ENCODE measurements at regions not wholly inside any gene's neighbourhood (a gene's known extent, or its start where the extent isn't known, plus 50 kb on each side); places are given as distances from the start of the nearest gene placed in this dataset.

DNA sequence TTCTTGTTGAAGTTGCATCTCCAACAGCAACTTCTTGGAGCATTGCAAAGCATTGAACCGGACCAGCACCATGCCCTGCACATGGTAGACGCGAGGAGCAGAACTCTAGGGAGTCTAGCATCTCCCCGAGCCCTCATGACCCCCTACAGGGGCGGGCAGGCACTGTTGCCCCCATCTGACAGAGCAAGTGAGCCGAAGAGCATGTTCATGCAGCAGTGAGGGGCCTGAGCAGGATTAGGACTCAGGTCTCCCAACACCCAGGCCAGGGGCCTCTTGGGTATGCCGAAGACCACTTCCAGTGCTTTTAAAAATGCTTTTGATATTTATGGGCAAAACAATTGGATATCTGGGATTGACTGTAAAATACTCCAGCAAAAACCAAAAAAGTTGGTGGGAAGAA, 163.3 kb downstream of the TFCP2L1 start:
- no peak for DNase-seq (ENCODE audit: low read depth)
- in situ Hi-C loops (cut with HindIII; ENCODE audit: low pct_unique_long_range_greater_than_20kb, low sequenced_read_pairs), result no loop called here

DNA sequence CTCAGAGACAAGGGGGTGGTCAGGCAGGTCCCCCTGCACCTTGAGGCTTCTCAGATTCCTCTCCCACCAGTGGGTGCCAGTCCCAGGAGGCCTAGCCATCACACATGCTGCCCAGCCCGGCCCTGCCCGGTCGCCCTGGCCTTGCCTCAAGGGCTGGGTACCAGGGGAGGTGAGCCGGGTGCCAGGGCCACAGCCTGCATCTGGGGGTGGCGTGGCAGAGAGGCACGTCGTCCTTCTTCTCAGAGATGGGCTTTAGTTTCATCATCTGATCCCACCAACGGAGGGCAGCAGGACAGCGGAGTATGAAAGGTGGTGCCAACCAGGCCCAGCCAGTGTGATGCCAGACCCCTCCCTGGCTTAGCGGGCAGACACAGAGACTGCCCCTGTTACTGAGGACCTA, 161.7 kb downstream of the TFCP2L1 start:
- no peak for DNase-seq (ENCODE audit: low read depth)
- in situ Hi-C loops (cut with HindIII; ENCODE audit: low pct_unique_long_range_greater_than_20kb, low sequenced_read_pairs), result no loop called here

DNA sequence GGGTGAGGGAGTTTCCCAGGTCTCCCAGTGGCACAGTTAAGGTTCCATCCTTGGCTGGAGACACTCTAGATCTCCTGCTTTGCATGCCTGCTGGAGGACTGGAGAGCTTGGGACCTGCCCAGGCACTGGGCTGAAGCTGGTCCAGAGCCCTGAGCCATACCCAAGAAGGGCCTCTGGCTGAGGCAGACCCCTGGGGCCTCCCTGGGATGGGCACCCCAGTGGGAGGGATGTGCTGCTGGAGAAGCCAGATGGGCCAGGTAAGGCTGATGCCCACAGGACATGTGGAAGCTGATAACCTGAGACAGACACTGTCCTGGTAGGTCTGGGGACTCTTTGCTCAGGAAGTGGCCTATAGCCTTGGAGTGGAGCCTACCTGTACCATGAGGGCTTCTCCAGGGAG, 160.7 kb downstream of the TFCP2L1 start:
- in situ Hi-C loops (cut with HindIII; ENCODE audit: low pct_unique_long_range_greater_than_20kb, low sequenced_read_pairs), result no loop called here
- DNase-seq (ENCODE audit: low read depth), result no peak

DNA sequence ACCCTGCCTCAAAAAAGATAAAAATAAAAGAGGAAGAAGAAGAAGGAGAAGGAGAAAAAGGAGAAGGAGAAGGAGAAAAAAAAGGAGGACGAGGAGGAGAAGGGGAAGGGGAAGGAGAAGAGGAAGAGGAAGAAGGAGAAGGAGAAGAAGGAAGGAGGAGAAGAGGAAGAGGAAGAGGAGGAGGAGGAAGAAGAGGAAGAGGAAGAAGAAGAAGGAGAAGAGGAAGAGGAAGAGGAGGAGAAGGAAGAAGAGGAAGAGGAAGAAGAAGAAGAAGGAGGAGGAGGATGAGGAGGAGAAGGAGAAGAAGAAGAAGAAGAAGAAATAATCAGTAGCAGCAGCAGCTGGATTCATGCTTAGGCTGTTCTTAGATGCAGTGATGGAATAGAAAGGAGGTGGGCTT, 159.7 kb downstream of the TFCP2L1 start:
- in situ Hi-C loops (cut with HindIII; ENCODE audit: low pct_unique_long_range_greater_than_20kb, low sequenced_read_pairs), result no loop called here
- no peak for DNase-seq (ENCODE audit: low read depth)

DNA sequence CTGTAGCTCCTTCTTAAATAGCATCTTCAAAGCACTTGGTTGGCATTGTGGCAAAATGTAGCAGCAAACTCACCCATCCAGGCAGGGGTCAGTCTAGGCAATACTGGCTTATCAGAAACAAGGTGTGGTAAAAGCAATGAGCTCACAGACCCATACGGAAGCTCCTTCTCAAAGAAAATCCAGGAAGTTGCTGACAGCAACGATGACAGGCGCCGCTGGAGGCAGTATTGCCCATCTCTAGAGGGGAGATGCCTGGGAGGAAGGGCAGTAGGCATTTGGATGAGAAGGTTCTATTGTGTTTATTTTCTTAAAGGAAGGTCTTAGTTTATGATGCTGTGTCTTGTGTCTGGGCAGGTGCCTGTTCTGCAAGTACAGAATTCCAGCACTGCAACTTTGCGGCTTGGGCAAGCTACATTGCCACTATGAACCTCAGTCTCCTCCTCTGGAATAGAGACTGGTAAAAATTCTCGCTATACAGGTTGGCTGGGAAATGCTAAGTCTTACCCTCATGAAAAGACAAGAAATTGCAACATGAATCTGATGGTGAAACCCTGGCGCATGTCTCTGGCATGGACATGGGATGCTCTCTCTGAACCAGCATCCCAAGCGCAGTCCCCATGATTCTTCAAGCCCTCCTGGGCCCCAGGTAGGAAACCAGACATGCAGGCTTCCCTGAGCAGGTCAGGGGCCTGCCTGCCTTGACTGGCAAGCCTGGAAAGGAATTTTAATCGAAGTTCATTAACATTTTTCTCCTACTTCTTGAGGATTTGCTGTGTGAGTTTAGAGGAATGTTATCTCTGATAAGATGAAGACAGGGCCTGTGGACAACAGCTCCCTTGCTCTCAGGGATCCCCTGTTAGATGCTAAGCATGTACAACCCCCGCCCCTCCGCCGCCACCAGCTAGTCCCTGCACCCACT, 156.0 kb downstream of the TFCP2L1 start:
- DNase-seq (ENCODE audit: low read depth), result peak; percentile 72
- in situ Hi-C loops (cut with HindIII; ENCODE audit: low pct_unique_long_range_greater_than_20kb, low sequenced_read_pairs), result no loop called here

DNA sequence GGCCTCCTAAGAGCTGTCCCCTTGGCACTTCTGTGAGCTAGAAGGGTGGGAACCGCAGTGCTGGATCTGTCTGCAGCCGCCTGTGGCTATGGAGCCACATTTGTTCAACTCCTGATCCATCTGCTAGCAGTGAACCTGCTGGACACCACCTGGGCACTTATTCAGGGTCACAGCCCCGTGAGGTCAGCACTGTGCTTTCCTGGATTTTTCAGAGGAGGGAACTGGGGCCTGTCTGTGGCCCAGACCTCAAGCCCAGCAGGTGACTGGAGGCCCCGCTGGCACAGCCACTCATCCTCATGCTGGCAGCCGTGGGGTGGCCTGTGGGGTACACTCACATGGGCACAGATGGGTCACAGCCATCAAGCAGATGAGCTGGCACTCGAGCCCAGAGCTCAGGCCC, 155.3 kb downstream of the TFCP2L1 start:
- in situ Hi-C loops (cut with HindIII; ENCODE audit: low pct_unique_long_range_greater_than_20kb, low sequenced_read_pairs), result no loop called here
- DNase-seq (ENCODE audit: low read depth), result no peak

DNA sequence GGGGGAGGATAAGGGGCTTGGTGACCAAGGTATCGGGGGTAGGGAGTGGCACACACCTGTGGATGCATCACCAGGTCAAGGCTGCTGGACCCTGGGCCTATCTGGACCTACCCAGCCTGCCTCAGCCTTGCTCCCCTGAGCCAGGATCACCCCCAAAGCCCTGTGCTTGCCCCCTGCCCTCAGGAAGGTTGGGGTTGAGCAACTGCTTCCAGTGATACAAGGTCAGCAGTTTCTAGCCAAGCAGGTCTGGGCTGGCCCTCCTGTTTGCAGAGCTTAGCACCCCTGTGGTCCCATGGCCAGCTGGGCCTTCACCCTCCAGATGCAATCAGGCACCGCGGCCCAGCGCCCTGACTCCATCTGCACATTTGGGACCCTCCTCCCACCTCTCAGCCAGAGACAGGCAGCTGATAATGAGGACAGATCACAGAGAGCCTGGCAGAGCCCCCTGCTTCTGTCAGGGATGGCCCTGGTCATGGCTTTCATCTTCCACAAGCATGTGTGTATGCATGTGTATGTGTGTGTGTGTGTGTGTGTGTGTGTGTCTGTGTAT, 154.6 kb downstream of the TFCP2L1 start:
- no peak for DNase-seq (ENCODE audit: low read depth)
- in situ Hi-C loops (cut with HindIII; ENCODE audit: low pct_unique_long_range_greater_than_20kb, low sequenced_read_pairs), result no loop called here

DNA sequence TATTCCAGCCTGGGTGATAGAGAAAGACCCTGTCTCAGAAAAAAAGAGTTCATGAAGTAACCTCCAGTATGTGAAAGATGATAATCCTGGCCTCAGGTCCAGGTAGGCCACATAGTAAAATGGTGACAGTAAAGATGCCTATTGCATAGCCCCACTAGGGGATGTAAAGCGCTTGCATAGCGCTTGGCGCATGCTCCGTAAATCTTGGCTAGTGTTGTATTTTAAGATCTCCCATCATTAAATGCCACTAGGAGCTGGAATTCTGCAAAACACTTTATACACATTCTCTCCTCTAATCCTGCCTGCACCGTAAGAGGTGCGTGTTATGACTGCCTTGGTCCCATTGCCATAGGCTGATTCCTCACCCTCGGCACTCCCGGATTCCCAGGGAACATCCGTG, 153.6 kb downstream of the TFCP2L1 start:
- no peak for DNase-seq (ENCODE audit: low read depth)
- in situ Hi-C loops (cut with HindIII; ENCODE audit: low pct_unique_long_range_greater_than_20kb, low sequenced_read_pairs), result no loop called here

DNA sequence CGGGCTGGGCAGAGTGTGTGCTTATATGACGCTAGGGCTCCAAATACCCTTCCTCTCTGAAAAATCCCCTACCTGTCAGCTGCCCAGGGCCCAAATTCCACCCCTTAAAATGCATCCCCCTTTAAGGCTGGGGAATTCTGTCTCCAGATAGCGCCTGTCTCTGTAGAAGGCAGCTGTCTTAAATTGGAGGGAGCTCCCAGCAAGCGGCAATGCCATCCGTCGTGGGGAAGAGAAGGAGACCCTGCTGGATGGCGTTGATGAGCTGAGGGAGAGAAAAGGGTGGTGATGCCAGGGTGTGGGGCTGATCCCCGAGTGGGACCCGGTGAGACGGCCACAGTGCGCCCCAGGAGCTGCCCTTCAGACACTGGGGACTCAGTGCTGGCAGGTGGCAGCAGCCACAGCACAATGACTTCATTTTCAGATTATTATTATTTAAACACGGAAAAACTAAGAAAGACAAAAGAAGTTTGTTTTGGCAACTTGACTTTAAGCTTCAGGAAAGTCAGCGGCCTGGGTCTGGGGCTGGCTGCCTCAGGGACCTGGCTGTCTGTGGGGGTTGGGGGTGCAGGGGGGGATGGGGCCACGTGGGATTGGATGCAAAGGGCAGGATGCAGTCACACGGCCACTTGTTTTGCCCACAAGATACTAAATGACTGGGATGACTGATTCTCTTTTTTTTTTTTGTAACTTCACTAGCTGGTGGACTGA, 152.8 kb downstream of the TFCP2L1 start:
- in situ Hi-C loops (cut with HindIII; ENCODE audit: low pct_unique_long_range_greater_than_20kb, low sequenced_read_pairs), result no loop called here
- DNase-seq (ENCODE audit: low read depth), result no peak

DNA sequence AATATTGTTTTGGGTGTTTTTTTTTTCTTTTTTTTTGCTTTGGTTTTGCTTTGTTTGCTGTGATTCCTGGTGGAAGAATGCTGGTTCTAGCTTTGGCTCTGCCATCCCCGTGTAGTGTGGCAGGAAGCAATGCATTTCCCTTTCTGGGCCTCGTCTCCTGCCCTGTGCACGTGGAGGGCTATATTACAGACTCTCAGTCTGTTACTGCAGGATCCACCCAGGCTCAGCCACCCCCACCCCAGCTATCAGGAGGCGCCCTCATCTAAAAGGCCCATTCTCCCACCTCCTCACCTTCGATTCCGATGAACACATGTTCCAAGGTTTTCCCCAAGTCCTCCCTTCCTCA, 152.3 kb downstream of the TFCP2L1 start:
- DNase-seq (ENCODE audit: low read depth), result no peak
- in situ Hi-C loops (cut with HindIII; ENCODE audit: low pct_unique_long_range_greater_than_20kb, low sequenced_read_pairs), result no loop called here

DNA sequence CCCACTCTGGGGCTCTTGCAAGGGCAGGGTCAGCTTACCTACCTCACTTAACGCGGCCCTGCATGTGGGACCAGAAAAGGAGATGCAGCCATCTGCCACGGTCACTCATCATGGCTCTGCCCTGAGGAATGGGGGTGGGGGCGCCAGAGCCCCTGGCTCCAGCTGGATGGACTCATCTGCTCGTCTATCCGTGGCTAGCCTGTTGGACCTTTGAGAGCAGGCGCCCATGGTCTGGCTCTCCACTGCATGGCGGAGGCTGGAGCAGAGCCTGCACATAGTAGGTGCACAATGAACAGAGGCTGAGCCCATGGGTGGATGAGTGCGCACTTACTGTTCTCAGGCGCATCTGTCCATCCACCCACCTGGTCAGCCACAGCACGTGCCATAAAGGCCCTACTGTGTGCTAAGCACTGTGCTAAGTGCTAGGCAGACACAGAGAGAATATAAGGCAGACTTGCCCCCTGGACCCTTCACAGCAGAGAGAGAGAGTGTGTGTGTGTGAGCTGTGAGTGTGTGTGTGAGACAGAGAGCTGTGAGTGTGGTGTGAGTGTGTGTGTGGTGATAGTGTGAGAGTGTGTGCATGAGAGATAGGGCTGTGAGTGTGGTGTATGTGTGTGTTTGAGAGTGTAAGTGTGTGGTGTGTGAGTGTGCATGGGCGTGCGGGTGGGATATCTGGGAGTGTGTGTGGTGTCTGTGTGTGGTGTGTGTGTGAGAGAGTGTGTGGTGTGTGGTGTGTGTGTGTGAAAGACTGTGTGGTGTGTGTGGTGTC, 151.3 kb downstream of the TFCP2L1 start:
- no peak for DNase-seq (ENCODE audit: low read depth)
- in situ Hi-C loops (cut with HindIII; ENCODE audit: low pct_unique_long_range_greater_than_20kb, low sequenced_read_pairs), result no loop called here

DNA sequence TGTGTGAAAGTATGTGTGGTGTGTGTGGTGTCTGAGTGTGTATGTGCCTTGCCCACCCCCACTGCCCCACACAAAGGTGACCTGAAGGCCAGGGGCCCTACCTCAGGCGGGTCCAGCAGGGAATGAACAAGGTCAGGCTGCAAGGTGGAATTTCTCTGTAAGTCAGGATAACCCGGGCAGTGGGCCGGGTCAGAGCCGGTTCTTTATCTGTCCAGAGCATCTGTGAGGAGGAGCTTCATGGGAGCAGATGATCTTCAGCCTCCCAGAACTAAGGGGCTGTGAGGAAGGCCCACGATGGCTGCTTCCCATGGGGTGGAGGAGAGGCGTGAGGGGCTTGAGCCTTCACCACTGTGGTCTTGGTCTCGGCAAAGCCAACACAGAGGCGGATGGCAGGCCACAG, 150.3 kb downstream of the TFCP2L1 start:
- no peak for DNase-seq (ENCODE audit: low read depth)
- in situ Hi-C loops (cut with HindIII; ENCODE audit: low pct_unique_long_range_greater_than_20kb, low sequenced_read_pairs), result no loop called here

DNA sequence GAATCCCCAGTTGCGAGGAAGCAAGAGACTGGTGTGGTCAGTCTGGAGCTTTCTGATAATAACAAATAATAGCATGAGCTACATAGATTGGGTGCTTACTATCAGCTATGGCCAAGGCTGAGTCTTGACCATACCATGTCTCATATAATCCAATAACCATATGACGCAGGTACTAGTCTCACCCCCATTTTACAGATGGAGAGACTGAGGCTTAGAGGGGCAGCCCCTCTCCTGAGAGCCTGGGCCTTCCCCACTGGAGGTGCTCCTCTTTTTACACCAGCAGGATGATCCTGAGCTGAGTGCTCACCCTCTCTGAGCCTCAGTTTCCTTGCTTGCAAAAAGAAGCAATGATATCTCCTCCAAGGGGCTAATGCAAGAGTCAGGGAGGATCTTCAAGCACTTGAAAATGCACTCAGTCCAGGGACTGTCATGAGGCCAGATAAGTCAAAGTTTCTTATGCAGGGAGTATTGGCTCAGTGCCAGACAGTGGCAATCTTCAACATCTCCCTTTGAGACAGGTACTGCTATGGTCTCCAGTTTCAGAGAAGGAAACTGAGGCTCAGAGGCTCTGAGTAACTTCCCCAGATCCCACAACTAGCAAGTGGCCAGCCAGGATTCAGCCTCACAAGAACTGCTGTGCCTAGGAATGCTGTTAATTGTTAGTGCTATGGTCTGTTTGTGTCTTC, 149.7 kb downstream of the TFCP2L1 start:
- in situ Hi-C loops (cut with HindIII; ENCODE audit: low pct_unique_long_range_greater_than_20kb, low sequenced_read_pairs), result no loop called here

DNA sequence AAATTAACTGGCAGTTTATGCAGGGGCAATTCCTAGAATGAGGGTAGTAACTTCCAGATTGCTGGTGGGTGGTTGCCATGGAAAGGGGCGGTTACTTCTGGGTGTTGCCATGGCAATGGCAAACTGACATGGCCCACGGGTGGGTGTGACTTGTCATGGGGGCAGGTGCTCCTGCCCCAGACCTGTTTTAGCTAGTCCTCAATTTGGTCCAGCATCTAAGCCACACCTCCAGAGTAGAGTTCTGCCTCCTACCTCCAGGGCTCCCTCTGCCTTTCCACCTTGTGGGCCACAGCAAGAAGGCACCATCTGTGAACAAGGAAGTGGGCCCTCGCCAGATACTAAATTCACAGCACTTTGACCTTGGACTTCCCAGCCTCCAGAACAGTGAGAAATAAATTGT, 148.7 kb downstream of the TFCP2L1 start:
- in situ Hi-C loops (cut with HindIII; ENCODE audit: low pct_unique_long_range_greater_than_20kb, low sequenced_read_pairs), result no loop called here
- no peak for DNase-seq (ENCODE audit: low read depth)

More for the DNA sequence above, 149.7 kb downstream of the TFCP2L1 start:
- DNase-seq (ENCODE audit: low read depth), result no peak

DNA sequence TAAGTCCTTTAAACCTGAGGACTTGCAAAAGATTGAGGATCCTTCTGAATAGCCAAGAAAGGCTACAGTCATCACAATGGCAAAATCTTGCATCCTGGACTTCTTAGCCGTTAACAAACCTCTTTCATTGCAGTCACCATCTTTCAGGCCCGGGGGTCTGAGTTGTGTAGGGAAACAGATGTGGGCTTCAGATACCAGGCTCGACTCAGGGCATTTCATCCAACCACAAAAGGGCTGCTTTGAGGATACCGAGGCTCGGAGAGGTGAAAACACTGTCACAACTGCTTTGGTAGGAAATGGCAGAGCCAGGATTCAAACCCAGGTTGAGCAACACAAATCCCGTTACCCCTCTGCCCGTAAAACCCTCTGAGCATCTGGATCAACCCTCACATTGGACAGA, 147.4 kb downstream of the TFCP2L1 start:
- in situ Hi-C loops (cut with HindIII; ENCODE audit: low pct_unique_long_range_greater_than_20kb, low sequenced_read_pairs), result no loop called here
- no peak for DNase-seq (ENCODE audit: low read depth)

DNA sequence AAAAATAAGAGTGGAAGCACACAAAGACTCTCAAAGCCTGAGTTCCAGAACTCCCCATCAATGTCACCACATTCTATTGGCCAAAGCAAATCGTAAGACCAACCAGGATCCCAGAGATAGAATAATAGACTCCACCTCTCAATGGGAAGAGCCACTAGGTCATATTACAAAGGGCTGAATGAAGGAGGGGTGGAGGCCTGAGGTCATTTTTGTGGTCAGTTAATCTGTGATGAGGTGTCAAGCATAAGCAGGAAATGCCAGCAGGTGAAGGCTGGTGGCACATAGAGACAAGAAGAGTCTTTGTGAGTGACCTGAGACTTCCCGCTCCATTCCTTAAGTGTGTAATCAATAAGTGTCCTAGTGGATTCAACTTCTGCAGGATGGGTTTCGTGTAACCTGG, 144.3 kb downstream of the TFCP2L1 start:
- in situ Hi-C loops (cut with HindIII; ENCODE audit: low pct_unique_long_range_greater_than_20kb, low sequenced_read_pairs), result no loop called here
- peak; percentile 30 for DNase-seq (ENCODE audit: low read depth)

DNA sequence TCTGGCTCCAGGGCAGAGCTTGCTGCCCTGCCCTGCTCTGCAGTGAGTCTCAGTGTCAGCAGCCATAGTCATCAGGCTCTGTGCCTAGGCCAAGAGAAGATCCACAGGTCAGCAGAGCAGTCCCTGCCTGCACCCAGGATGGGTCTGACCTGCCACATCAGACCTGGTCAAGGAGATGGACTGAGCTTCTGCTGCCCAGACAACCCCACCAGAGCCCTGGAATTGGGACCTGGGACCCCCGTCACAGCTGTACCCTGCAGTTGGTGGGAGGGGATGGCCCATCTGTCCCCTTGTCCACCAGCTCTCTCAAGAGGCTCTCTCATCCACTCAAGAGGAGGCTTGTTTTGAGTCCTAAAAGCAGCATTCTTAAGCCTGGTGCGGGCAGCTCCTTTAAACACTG, 142.6 kb downstream of the TFCP2L1 start:
- in situ Hi-C loops (cut with HindIII; ENCODE audit: low pct_unique_long_range_greater_than_20kb, low sequenced_read_pairs), result no loop called here
- DNase-seq (ENCODE audit: low read depth), result no peak

DNA sequence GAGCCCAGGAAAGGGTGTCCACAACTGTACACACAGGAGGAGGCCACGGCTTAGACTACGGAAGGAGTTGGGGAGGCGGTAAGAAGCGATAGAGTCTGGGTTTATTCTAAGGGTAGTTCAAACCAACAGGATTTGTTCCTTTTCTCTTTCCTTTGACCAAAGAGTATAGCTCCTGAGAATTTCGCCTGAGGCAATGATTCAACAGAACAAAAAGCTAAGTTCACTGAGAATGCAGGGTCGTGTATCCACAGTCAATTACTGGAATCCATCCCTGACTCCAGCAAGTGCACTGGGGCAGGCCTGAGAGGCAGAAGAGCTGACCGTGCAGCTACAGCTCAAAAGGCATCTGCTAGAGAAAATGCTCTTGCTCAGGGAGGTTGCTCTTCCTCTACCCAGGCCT, 140.9 kb downstream of the TFCP2L1 start:
- in situ Hi-C loops (cut with HindIII; ENCODE audit: low pct_unique_long_range_greater_than_20kb, low sequenced_read_pairs), result no loop called here
- DNase-seq (ENCODE audit: low read depth), result no peak
